GM12878 (cell line): ENCODE measurements at regions not wholly inside any gene's neighbourhood (a gene's known extent, or its start where the extent isn't known, plus 50 kb on each side); places are given as distances from the start of the nearest gene placed in this dataset.

Source experiments
- CTCF ChIP-seq, 3 experiments: IDR thresholded peaks in 2 of 3; conservative IDR thresholded peaks in 1 of 3; 2 replicates each; pipeline ENCODE4 v1.5.1; 2011; ENCODE audit warnings: low read depth in 3 of 3, low read length in 3 of 3, mild to moderate bottlenecking in 3 of 3, control low read depth in 2 of 3, moderate library complexity in 2 of 3, inconsistent platforms in 1 of 3, mixed read lengths in 1 of 3; ENCODE audit not compliant: control insufficient read depth in 2 of 3, insufficient read depth in 1 of 3; ENCODE audit errors: extremely low read depth in 1 of 3
- E2F8 ChIP-seq: fragments of 450-650 bp; IDR thresholded peaks from 2 replicates; pipeline ENCODE4 v1.6.1; 2018; ENCODE audit warnings: mild to moderate bottlenecking, low read depth, moderate library complexity; ENCODE audit not compliant: partially characterized antibody
- ELK1 ChIP-seq: IDR thresholded peaks from 2 replicates; pipeline ENCODE4 v1.6.1; 2012; ENCODE audit warnings: low read depth, low read length, improper control_type of control experiment
- EP300 ChIP-seq, 2 experiments: fragments of 150-350 bp in 1 of 2; IDR thresholded peaks; 2 replicates each; pipeline ENCODE4 v1.6.1; 2011 to 2012; ENCODE audit warnings: low read depth in 2 of 2, low read length in 2 of 2, borderline replicate concordance in 1 of 2, improper control_type of control experiment in 1 of 2, inconsistent platforms in 1 of 2; ENCODE audit not compliant: control insufficient read depth in 1 of 2
- FOS ChIP-seq: IDR thresholded peaks from 3 replicates; pipeline ENCODE4 v1.6.1; 2011; ENCODE audit warnings: borderline replicate concordance; ENCODE audit not compliant: insufficient read length; ENCODE audit errors: extremely low read depth
- FOXK2 ChIP-seq: fragments of 450-650 bp; IDR thresholded peaks from 2 replicates; pipeline ENCODE4 v1.6.1; 2017; ENCODE audit warnings: mild to moderate bottlenecking, moderate library complexity
- PRDM15 ChIP-seq: fragments of 450-650 bp; formaldehyde crosslinking; IDR thresholded peaks from 2 replicates; pipeline ENCODE4 v1.4.0; 2020; ENCODE audit warnings: mild to moderate bottlenecking, moderate library complexity
- SPI1 ChIP-seq: IDR thresholded peaks from 2 replicates; pipeline ENCODE4 v1.6.1; 2011; ENCODE audit warnings: low read depth, mild to moderate bottlenecking, low read length, moderate library complexity, borderline replicate concordance; ENCODE audit not compliant: insufficient read depth
- YBX1 ChIP-seq: fragments of 450-650 bp; IDR thresholded peaks from 2 replicates; pipeline ENCODE4 v1.6.1; 2016; ENCODE audit warnings: antibody characterized with exemption
- ZNF24 ChIP-seq: fragments of 450-650 bp; IDR thresholded peaks from 2 replicates; pipeline ENCODE4 v1.6.1; 2017; ENCODE audit warnings: antibody characterized with exemption, mild to moderate bottlenecking
- TF ChIP-seq, protein P1 (sequence below): IDR thresholded peaks from 2 replicates; pipeline ENCODE4 v1.6.1; 2011; ENCODE audit warnings: low read depth, low read length, improper control_type of control experiment, borderline replicate concordance
- TF ChIP-seq, protein P2 (sequence below): IDR thresholded peaks from 2 replicates; pipeline ENCODE4 v1.6.1; 2011; ENCODE audit warnings: low read depth, mild to moderate bottlenecking, low read length, moderate library complexity, borderline replicate concordance; ENCODE audit errors: extremely low read depth
- TF ChIP-seq, protein P3 (sequence below): fragments of 450-650 bp; IDR thresholded peaks from 2 replicates; pipeline ENCODE4 v1.6.1; 2016; ENCODE audit warnings: mild to moderate bottlenecking

DNA sequence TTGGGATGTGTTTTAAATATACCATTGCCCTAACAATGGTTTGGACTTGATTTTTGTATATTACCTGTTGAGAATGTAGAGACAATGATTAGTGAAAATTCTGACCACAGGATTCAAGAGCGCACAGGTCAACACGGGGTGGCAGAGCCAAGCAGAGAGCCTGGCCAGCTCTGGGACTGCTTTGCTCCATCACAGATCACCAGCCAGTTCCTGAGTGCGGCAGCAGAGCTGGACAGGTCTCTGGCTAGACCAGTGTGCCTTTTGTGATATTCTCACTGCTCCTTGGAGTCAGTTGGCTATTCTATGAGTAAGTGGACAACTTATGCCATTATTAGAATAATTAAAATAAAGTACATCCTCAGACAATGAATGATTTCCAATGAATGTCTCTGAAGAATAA lies 351.2 kb upstream of the ATP10A start (continued):
- no peak for TF ChIP-seq PRDM15 (CRISPR knock-in tag)
- TF ChIP-seq, protein P1, sequence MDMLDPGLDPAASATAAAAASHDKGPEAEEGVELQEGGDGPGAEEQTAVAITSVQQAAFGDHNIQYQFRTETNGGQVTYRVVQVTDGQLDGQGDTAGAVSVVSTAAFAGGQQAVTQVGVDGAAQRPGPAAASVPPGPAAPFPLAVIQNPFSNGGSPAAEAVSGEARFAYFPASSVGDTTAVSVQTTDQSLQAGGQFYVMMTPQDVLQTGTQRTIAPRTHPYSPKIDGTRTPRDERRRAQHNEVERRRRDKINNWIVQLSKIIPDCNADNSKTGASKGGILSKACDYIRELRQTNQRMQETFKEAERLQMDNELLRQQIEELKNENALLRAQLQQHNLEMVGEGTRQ = no peak
- TF ChIP-seq SPI1 = no peak
- TF ChIP-seq, protein P2, sequence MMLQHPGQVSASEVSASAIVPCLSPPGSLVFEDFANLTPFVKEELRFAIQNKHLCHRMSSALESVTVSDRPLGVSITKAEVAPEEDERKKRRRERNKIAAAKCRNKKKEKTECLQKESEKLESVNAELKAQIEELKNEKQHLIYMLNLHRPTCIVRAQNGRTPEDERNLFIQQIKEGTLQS = no peak
- no peak for TF ChIP-seq CTCF (IDR thresholded peaks at IDR 0.05 in 2 of 3, conservative IDR thresholded peaks at IDR 0.05 in 1 of 3; ENCODE audit: control insufficient read depth in 2 of 3, extremely low read depth in 1 of 3, insufficient read depth in 1 of 3, low read depth in 3 of 3, low read length in 3 of 3)
- no peak for TF ChIP-seq E2F8
- TF ChIP-seq, protein P3, sequence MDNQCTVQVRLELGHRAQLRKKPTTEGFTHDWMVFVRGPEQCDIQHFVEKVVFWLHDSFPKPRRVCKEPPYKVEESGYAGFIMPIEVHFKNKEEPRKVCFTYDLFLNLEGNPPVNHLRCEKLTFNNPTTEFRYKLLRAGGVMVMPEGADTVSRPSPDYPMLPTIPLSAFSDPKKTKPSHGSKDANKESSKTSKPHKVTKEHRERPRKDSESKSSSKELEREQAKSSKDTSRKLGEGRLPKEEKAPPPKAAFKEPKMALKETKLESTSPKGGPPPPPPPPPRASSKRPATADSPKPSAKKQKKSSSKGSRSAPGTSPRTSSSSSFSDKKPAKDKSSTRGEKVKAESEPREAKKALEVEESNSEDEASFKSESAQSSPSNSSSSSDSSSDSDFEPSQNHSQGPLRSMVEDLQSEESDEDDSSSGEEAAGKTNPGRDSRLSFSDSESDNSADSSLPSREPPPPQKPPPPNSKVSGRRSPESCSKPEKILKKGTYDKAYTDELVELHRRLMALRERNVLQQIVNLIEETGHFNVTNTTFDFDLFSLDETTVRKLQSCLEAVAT = no peak
- TF ChIP-seq FOXK2 = no peak
- TF ChIP-seq FOS = no peak
- TF ChIP-seq YBX1 = no peak
- no peak for TF ChIP-seq ZNF24
- TF ChIP-seq EP300 (IDR thresholded peaks at IDR 0.05; ENCODE audit: borderline replicate concordance in 1 of 2, control insufficient read depth in 1 of 2, low read depth in 2 of 2, low read length in 2 of 2) = no peak
- no peak for TF ChIP-seq ELK1
